Pancreas (tissue), 10 donors: ENCODE measurements at regions not wholly inside any gene's neighbourhood (a gene's known extent, or its start where the extent isn't known, plus 50 kb on each side); places are given as distances from the start of the nearest gene placed in this dataset.

Experiments
- ATAC-seq, 4 donors: fragments of 200-7000 bp; cut with Tn5 transposase; one replicate each; pipeline versions ENCODE4 v1.8.0 to v1.9.1; 2020; ENCODE audit warnings: mild to moderate bottlenecking in 4 of 4, moderate library complexity in 4 of 4
- DNase-seq, 6 donors: peaks; one replicate each; pipeline ENCODE4 v3.0.0-alpha.2; 2020
- FAIRE-seq: peaks from 2 replicates; lab custom pipeline; 2012; peaks lifted over from hg19 to GRCh38; lab: Jason Lieb, UNC
- H3K27ac ChIP-seq, 4 donors: fragments of 200-600 bp; sonication (generic); 1 replicate in 3 of 4; 2 replicates in 1 of 4; pipeline versions ENCODE4 v1.5.0 to v1.8.0; 2020
- H3K27me3 ChIP-seq, 4 donors: fragments of 200-600 bp; one replicate each; pipeline ENCODE4 v1.8.0; 2021
- H3K36me3 ChIP-seq, 3 donors: fragments of 200-600 bp; sonication (generic) in 1 of 3; one replicate each; pipeline versions ENCODE4 v1.5.0 to v1.8.0; 2020 to 2021
- H3K4me1 ChIP-seq, 3 donors: fragments of 200-600 bp; one replicate each; pipeline ENCODE4 v1.8.0; 2021
- H3K4me3 ChIP-seq, 4 donors: fragments of 200-600 bp; sonication (generic) in 2 of 4; one replicate each; pipeline versions ENCODE4 v1.5.0 to v1.8.0; 2020 to 2021
- H3K9me3 ChIP-seq, 4 donors: fragments of 200-600 bp; one replicate each; pipeline ENCODE4 v1.8.0; 2021
- CTCF ChIP-seq, 4 donors: fragments of 200-600 bp; sonication (generic) in 3 of 4; IDR thresholded peaks; one replicate each; pipeline versions ENCODE4 v1.5.0 to v1.8.0; 2021; ENCODE audit warnings: antibody characterized with exemption in 4 of 4
- WGBS, 2 donors: extraction: QIAGEN DNeasy Blood & Tissue Kit; methylation state at CpG; one replicate each; pipeline ENCODE4 v1.1.7; 2013; 5-methylcytosine and 5-hydroxymethylcytosine counted together
- intact Hi-C, 3 donors: fragments of 100-400 bp; cut with DNase I; formaldehyde crosslinking; loops; one replicate each; pipeline versions ENCODE4 v1.11.1 to v1.14.2; 2022
- donor health status: healthy with polysubstance abuse.
- donor health status: DM: no; HTN: no; CAD: no; lungs with moderate emphysema.
- donor health status: DM: no; HTN: no; CAD: no.
- donor health status: control.
- donor health status: control.
- donor health status: Bipolar disorder and iron deficiency.
- donor health status: DM: yes; HTN: yes; CAD: no.
- donor health status: DM: no; HTN: no; CAD: no.
- donor health status: DM: no; HTN: no; CAD: no.
- donor health status: DM: yes; HTN: yes; CAD: no.

DNA sequence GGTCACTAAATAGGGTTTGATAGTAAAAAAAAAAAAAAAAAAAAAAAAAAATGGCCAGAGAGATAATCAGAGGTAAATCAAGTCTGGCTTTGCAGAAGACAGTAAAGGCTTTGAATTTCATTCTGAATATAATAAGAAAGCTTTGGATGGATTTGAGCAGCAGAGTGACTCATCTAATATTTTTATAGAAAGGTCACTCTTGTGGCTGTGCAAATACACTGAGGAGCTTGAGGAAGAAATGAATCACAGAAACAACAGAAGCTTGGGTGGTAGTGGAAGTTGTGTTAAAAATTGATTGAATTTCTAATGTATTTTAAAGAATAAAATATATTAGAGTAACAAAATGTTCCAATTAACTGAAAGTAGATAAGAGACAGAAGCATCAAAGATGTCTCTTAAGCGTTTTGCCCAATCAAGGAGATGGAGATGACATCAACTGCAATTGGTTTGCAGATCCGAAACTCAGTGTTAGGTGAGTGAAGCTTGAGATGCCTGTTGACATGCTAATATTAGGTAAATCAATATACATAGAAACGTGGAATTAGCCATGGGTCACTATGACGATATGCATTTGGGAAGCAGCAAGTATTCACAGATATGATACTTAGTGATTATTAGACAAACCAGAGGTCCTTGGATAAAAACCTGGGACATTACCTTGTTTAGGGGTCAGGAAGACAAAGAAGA is 280.5 kb downstream of the GPM6A start:
- Histone ChIP-seq H3K4me3 (no peak overlapping the region), H3K27ac (no peak overlapping the region), H3K9me3 (no peaks in the 10 kb centered on the region), H3K36me3 (no peaks in the 10 kb centered on the region), H3K4me1 (no peaks in the 10 kb centered on the region), H3K27me3 (no peaks in the 10 kb centered on the region)
- WGBS, 2 donors, result 54 to 64% methylated on average over 4 of the region's 4 CpGs
- ATAC-seq (no peak), FAIRE-seq (no peak), DNase-seq (no peak)
- intact Hi-C loops, result no loop called here
- TF ChIP-seq CTCF (IDR thresholded peaks at IDR 0.05), result no peak

DNA sequence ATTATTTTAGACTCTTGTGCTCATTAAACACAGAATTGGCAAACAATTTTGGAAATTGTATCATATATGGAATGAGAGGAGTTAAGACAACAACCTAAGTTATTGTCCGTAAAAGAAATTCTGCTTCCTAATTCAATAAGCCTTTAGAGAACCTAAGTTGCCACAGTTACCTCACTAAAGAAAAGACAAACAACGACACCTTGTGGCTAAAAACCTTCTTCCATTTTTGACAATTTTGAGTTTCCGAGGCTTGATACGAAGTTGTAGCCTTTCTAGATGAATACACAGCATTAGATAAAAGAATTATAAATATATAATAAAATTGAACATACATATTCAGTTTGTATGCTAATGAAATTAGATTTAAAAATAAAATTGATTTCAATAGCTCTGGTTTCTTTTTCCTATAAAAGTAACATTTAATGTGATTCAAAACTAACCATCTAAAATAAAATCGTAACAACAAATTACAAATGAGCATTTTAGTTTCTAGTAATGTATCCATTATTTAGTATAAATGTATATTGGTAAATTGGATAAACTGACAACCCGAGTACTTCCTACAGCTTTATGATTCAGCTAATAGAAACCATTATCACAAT is 275.1 kb downstream of the GPM6A start:
- peak in 2 of 4 donors; percentile 48 to 53 for ATAC-seq
- H3K4me1 ChIP-seq, result no peaks in the 10 kb centered on the region
- H3K27ac ChIP-seq, result no peak overlapping the region
- no peaks in the 10 kb centered on the region for H3K36me3 ChIP-seq
- no peak overlapping the region for H3K4me3 ChIP-seq
- WGBS, 2 donors, result 22 to 28% methylated on average over 6 of the region's 6 CpGs
- no peaks in the 10 kb centered on the region for H3K27me3 ChIP-seq
- intact Hi-C loops, result no loop called here
- peak in 1 of 4 donors; percentile 36 for TF ChIP-seq CTCF (IDR thresholded peaks at IDR 0.05)
- no peak for DNase-seq
- H3K9me3 ChIP-seq, result no peaks in the 10 kb centered on the region
- FAIRE-seq, result peak; percentile 64

- DNase-seq (no peak), FAIRE-seq (no peak), ATAC-seq (no peak)
- no peak overlapping the region for H3K4me3 ChIP-seq
- no peak for TF ChIP-seq CTCF (IDR thresholded peaks at IDR 0.05)
- WGBS, 2 donors, result 37 to 48% methylated on average over 2 of the region's 2 CpGs
- no peaks in the 10 kb centered on the region for H3K36me3 ChIP-seq
- no peaks in the 10 kb centered on the region for H3K27me3 ChIP-seq
- no peak overlapping the region for H3K27ac ChIP-seq
- intact Hi-C loops, result no loop called here
- H3K4me1 ChIP-seq, result no peaks in the 10 kb centered on the region
- no peaks in the 10 kb centered on the region for H3K9me3 ChIP-seq
These were observed 272.6 kb downstream of the GPM6A start for GRCh38 chr4:175539498-175539897.

GRCh38 chr4:175540151-175540550 is 271.9 kb downstream of the GPM6A start:
- H3K4me1 ChIP-seq, result no peaks in the 10 kb centered on the region
- intact Hi-C loops, result no loop called here
- no peak for ATAC-seq
- no peaks in the 10 kb centered on the region for H3K27me3 ChIP-seq
- no peak for FAIRE-seq
- 71 to 92% methylated on average over 1 of the region's 1 CpG for WGBS, 2 donors
- no peak overlapping the region for H3K4me3 ChIP-seq
- H3K36me3 ChIP-seq, result no peaks in the 10 kb centered on the region
- H3K9me3 ChIP-seq, result no peaks in the 10 kb centered on the region
- no peak for DNase-seq
- no peak overlapping the region for H3K27ac ChIP-seq
- no peak for TF ChIP-seq CTCF (IDR thresholded peaks at IDR 0.05)

DNA sequence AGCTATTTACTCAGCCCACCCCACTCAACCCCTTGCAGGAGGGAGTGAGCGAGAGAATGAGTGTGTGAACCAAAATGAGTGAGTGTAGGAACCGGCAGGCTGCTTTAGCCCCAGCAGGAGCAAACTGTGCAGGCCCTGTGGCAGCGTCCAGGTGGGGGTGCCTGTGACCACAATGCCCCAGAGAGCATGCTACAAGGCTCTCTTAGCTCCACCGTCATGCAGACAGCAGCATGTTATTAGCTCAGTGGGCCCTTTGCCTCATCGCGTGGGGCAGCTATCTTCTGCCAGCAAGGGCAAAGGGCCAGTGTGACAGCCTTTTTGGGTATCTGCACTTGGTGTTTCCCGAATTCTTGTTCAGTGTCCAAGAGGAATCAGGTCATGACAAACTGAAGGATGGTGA is 271.3 kb downstream of the GPM6A start:
- H3K27me3 ChIP-seq, result no peaks in the 10 kb centered on the region
- no peaks in the 10 kb centered on the region for H3K4me1 ChIP-seq
- no peak overlapping the region for H3K27ac ChIP-seq
- 73 to 89% methylated on average over 7 of the region's 7 CpGs for WGBS, 2 donors
- no peak for ATAC-seq
- TF ChIP-seq CTCF (IDR thresholded peaks at IDR 0.05), result no peak
- no peaks in the 10 kb centered on the region for H3K36me3 ChIP-seq
- H3K9me3 ChIP-seq, result no peaks in the 10 kb centered on the region
- no peak overlapping the region for H3K4me3 ChIP-seq
- intact Hi-C loops, result no loop called here
- FAIRE-seq, result no peak
- DNase-seq, result no peak
